ENCODE measurements at regions not wholly inside any gene's neighbourhood (a gene's known extent, or its start where the extent isn't known, plus 50 kb on each side); places are given as distances from the start of the nearest gene placed in this dataset.
"Not testable (repeated sequence)": the region's sequence is repeated elsewhere in the genome, so short reads cannot be mapped to it uniquely, and the experiment has no call there.

DNA sequence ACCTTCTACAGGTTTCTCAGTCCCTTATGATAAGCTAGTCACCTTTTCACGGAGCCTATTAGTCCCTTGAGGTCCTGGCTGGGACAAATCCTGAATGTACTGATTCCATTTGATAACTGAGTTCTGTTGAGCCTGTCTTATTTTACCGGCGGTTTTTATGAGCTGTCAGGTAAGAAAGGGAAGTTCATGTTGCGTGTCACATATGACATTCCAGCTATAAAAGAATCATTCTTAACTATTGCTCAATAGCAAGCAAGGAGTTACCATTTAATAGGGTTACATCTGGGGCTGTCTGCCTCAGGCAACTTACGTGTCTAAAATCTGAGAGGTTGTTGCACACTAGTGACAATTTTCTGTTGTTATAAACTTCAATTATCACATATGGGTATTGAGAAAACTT is 394.6 kb downstream of the TECRL start:
- no peak for DNase-seq (ENCODE audit: low read depth, low spot score)

DNA sequence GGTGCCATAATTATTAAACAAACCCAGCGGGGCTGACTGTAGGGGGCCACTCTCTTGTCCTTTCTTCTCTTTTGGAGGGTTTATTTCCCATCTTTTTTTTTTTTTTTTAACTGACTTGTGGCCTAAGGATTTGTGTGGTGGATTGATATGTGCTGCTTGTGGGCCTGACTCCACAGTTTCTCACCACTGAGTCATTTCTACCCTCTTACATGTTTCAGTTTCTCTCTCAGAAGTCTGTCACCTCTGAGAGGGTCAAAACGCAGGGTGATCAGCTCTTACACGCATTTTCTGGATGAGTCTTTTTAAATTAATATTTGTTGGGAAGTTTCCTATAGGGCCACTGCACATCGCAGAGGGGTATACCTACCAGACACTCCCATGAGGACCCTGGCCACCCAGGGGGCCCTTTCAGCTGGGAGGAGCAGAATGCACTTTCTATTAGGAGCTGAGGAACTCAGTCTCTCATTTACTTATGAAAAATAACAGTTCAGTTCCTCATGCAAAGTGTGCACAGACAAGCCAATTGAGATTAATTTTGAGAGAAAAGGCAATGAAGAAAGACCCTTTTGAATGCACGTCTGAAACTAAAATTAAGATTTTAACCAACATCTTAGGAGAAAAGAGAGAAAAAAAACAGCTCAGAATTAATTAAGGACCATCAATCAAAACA is 407.9 kb downstream of the TECRL start:
- DNase-seq (ENCODE audit: low read depth, low spot score), result no peak

DNA sequence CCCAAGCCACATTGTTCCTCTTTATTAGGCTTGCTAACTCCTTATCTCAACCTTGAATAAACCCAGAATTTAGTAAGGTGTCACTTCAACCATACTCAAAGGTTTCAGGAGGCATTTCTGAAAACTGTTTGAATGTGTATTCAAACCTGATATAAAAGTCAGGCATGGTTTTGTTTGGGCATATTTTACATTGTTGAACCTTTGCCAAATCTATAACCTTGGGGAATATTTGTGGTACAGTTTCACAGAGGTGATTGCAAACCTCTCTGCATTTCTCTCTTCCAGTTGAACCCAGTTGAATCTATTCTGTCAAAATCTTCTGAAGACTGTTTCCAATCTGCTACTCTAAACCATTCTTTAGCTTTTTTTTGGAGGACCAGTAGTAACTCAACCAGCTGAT is 409.0 kb downstream of the TECRL start:
- DNase-seq (ENCODE audit: low read depth, low spot score), result no peak

DNA sequence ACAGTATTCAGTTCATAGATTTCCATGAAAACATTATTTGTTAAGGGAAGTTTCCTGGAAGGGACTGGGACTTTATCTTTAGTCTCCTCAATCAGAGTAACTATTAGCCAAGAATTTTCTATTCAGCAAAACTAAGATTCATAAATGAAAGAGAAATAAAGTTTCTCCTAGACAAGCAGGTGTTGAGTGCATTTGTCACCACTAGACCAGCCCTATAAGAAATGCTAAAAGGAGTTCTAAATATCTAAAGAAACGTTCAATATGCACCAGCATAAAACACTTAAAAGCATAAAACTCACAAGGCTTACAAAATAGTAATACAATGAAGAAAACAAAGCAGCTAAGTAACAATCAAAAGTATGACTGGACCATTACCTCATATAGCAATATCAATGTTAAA is 423.0 kb downstream of the TECRL start:
- no peak for DNase-seq (ENCODE audit: low read depth, low spot score)

DNA sequence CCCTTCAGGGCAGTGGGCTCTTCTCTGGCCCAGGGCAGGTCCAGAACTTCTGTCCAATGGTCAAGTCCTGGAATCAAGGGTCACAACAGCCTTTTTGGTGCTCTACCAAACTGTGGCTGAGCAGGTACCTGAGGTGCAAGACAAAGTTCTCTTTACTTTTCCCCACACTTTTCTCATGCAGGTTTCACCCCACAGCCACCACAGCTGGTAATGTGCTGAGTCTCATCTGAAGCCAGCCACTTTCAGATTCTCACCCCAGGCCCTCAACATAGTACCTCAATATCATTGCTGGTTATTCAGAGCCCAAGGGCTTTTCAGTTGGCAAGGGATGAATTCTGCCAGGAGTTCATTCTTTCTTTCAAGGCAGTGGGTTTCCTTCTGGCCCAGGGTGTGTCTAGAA is 426.0 kb downstream of the TECRL start:
- no peak for DNase-seq (ENCODE audit: low read depth, low spot score)

DNA sequence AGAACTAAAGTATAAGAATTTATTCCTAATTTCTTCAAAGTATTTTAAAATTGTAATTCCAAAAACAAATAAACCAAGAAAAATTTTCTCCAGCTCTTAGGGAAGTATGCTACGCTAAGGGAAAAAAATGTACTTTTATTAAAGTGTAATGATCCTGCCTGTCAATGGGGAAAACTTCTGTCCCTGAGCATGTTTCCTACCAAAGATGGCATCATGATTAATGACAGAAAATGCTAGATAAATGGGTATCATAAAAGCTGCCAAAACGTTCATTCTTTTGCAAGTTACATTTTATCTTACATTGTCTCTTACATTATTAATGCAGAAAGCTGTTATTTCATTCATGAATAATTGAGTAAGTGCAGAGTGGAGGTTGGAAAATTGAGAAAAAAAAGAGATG is 443.4 kb downstream of the TECRL start:
- DNase-seq (ENCODE audit: low read depth, low spot score), result no peak

DNA sequence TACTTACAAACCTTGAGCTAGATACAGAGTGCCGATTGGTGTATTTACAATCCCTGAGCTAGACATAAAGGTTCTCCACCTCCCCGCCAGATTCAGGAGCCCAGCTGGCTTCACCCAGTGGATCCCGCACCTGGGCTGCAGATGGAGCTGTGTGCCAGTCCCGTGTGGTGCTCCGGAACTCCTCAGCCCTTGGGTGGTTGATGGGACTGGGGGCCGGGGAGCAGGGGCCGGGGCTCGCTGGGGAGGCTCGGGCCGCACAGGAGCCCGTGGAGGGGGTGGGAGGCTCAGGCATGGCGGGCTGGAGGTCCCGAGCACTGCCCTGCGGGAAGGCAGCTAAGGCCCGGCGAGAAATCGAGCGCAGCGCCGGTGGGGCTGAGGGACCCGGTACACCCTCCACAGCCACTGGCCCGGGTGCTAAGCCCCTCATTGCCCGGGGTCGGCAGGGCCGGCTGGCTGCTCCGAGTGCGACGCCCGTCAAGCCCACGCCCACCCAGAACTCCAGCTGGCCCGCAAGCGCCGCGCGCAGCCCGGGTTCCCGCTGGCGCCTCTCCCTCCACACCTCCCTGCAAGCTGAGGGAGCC is 466.5 kb downstream of the TECRL start:
- not testable (repeated sequence) for DNase-seq (ENCODE audit: low read depth, low spot score)

DNA sequence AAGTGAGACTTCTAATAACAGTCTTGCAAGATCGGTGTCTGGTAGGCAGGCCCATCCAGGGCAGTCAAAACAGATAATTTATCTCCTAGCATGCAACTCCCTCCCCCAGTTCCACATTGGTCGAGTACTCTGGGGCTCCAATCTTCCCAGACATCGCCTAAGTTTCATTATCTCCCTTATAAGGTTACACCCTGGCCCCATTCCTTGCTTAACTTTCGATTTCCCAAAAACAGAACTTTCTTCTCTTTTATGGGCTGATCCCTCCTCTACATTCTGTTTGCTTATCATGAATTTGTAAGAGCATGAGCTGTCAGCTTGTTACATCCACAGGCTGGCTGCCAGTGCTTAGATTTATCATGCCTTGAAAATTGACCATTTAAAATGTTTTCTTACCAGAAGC is 471.3 kb downstream of the TECRL start:
- DNase-seq (ENCODE audit: low read depth, low spot score), result no peak

DNA sequence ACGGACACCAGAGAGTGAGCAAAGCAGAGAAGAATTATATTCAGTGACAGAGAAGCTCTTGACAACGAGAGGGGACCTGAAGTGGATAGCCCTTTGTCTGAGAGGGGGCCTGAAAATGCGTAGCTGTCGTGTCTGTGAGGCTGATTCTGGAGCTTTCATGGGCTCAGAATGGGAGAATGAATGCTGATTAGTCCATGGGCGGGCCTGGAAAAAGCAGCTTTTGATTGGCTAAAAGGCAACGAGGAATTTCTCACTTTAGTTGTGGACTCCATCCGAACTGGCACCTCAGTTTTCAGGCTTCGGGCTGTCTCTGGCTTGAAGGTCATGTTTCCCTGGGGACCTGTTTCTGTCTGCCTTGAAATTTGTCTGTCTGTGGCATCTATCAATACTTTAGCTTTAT is 487.1 kb downstream of the TECRL start:
- DNase-seq (ENCODE audit: low read depth, low spot score), result no peak

DNA sequence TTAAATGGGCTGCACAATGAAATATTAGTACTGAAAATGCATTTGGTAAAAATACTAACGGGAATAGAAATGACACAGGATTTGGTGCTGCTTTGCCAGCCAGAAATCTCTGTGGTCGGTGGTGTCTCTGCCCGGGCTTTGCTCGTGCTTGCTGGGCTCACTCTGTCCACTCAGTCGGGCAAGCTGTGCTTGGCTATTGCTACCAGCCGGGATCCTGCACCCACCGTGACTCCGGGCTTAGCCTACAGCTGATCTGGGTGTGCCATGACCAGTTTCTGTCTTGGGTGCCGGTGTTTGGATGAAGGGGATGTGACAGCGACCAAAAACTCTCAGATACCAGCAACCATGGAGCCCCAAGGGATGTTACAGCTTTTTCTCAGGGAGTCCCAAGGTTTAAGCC is 487.7 kb downstream of the TECRL start:
- DNase-seq (ENCODE audit: low read depth, low spot score), result no peak

DNA sequence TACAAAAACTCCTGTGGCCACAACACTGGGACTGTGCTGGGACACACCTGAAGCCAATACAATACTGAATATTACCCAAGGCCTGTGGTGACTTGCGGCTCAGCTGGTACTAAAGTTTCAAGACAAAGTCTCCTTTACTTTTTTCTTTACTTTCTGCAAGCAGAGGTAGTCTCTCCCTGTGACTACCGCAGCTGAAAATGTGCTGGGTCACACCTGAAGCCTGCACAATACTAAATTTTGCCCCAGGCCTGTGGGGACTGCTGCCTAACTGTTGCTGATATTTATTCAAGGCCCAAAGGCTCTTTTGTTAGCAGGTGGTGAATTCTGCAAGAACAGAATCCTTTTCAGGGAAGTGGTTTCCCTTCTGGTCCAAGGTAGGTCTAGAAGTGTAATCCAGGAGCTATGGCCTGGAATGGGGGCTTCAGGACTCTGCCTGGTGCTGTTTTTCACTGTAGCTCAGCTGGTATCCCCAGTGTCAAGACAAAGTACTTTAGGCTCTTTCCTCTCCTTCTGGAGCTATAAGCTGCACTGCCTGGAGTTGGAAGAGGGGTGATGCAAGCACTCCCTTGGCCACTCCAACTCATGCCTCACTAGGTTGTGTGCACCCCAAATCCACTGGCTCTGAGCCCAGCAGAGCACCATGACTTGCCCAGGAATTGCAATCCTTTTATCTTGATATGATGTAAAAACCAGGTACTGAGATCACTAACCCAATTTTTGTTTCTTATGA is 489.4 kb downstream of the TECRL start:
- DNase-seq (ENCODE audit: low read depth, low spot score), result no peak

DNA sequence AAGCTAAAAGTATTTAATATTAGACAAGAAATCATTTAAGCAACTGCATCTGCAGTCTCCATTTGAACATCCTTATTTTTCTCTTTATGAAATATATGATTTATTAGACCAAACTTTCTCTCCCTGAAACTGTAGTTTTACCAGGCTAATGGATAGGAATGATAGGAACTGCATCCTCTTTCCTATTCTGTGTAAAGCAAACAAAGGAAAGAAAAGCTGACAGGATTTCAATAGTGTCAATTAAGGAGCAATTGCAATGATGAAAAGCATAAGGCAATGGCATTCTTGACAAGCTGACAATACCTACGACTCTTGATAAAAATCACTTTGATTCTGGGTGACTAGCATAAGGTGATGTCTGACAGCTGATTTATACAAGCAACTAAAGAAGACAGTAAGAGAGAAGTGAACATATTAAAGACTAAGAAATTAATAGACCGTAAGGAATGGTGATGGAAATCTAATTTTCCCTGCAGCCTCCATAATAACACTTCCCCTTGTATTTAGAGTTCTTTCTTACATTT is 502.5 kb downstream of the TECRL start:
- DNase-seq (ENCODE audit: low read depth, low spot score), result no peak

DNA sequence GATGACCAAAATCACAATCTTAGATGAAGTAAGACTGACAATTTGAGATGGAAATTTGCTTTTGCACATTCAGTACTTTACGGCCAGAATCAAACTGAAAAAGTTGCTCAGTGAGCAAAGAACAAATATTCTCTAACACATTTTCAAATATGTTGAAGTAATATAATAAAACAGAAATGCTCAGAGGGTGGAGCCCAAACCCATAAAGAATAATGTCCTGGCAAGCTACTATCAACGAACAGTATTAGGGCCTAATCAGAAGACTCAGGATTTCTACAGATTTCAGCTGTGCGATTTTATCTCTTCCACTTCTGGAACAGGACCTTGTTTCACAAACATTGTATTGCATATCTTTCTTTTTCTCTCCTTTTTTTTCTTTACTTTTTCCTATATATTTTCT is 505.0 kb downstream of the TECRL start:
- no peak for DNase-seq (ENCODE audit: low read depth, low spot score)

DNA sequence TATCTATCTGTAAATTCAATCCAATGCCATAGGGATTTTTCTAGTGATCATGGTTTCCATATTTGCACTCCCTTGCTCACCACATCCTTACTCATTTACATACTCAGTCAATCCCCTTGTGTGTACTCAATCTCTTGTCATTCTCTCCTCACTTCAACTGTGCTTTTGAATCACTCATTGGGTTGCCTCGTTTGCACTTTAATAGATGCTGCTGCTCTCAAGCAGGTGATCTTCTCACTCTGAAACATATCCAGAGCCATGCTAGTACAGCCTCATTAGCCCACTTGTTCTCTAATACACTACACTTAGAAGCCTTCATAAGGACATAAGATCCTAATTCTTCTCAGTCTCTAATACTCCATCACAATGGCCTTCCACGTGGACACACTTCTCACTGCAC is 507.9 kb downstream of the TECRL start:
- DNase-seq (ENCODE audit: low read depth, low spot score), result no peak

DNA sequence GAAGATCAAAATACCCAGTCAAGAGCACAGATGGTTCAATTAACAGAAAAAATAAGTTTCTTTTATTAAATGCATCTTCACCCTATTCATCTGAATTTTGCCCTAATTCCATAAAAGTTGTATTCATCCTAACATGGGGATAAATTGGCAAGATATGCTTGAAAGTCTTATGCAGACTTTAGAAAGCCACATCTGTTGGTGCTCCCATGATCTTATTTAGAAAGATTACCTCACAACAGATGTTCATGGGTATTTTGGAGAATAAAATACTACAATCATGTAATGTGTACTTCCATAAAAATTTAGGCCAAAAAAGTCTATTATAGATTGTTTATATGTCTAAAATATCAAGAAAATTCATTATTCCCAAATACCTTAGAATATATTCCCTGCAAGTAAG is 510.3 kb downstream of the TECRL start:
- DNase-seq (ENCODE audit: low read depth, low spot score), result no peak

DNA sequence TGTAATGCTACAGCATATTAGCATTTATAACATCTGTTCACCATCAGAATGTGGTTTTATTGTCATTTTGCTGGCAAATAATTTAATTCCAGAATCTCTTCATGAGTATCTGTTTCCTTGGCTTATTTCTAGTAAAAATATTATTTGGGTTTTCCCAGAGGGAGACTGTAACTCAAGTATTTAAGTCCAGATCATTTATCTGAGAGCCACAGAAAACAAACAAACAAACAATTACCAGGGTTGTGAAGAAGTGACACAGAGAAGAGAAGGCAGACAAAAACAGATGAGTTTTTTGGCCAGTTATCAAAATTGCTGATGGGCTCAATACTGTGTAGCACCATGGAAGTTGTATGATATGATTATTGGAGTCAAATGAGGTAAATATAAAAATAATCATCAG is 515.1 kb downstream of the TECRL start:
- no peak for DNase-seq (ENCODE audit: low read depth, low spot score)

DNA sequence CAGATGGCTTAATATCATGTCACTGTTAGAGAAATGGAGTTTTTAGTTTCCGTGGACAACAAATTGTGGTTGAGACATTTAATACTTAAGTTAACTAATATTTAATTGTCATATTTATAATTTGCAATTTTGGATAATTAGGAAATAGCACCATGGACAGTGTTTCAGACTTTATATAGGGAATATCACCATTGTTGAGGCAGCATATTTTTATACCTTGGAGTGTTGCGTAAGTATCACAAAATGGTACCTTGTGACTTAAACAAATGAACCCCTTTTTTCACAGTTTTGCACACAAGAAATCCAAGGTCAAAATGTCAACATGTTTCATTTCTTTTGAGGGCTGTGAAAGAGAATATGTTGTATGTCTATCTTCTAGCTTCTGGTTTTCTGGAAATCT is 539.9 kb downstream of the TECRL start:
- no peak for DNase-seq (ENCODE audit: low read depth, low spot score)

DNA sequence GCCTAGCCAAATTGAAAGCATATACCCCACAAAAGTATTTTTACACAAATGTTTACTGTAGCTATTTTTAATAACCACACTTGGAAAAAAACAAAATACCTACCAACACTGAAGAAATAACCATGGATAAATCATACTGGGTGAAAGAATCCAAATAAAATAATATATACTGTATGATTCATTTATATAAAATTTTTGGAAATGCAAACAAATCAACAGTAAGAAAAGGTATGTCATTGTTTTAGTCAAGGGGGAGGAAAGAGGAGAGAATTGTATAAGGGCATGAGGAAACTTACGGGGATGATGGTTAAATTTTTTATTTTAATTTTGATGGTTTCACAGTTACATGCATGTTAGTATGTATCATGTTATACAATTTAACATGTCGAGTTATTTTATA is 557.8 kb downstream of the TECRL start:
- no peak for DNase-seq (ENCODE audit: low read depth, low spot score)

DNA sequence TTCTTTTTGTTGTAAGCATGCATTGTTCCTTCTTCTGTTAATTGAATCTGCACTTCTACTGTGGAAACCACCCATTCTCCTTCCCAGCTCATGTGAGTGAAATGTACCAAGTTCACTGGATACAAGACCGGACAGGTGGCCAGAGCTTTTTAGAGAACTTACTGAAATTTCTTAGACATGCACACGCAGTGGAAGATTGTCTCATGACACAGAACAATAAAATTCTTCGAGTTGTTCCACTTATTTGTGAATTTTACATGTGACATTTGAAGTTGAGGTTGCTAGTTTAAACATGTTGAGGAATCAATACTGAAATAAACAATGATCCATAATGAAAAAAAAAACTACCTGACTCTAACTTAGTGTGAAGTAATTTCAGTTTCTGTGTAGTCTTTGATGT is 568.0 kb downstream of the TECRL start:
- DNase-seq (ENCODE audit: low read depth, low spot score), result no peak

DNA sequence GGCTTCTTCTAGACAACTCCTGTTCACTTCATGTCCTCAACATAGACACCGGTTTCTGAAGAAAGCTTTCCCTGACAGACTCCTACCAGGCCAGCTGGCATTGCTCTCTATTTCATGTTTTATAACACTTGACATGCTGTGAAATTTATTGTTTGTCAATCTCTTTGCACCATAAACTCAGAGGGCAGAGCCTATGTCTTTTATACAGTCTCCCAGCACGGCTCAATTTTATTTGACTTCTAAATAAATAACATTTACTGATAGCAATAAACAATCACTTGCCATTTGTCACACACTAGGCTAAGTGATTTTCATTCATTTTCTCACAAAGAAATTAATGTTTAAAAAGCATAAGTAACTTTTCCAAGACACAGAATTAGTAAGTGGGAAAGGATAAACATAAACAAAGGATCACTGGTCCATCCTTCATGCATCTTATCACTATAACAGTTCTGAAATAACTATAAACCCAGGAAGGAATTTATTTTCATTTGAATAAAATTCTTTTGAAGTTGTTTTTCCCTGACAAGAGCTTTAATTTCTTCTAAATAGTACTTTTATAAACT is 577.6 kb downstream of the TECRL start:
- no peak for DNase-seq (ENCODE audit: low read depth, low spot score)

DNA sequence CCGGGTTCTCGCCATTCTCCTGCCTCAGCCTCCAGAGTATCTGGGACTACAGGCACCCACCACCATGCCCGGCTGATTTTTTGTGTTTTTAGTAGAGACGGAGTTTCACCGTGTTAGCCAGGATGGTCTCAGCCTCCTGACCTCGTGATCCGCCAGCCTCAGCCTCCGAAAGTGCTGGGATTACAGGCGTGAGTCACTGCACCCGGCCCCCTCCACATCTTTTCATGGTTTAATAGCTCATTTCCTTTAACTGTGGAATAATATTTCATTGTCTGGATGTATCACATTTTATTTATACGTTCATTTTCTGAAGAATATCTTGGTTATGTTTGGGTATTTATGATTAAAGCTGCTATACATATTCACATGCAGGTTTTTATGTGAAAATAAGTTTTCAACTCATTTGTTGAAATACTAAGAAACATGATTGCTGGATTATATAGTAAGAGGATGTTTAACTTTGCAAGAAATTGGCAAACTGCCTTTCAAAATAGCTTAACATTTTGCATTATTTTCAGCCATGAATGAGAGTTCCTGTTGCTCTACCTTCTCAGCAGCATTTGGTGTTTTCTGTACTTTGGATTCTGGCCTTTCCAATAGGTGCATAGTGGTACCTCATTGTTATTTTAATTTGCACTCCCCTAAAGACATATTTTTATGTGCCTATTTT is 591.9 kb downstream of the TECRL start:
- DNase-seq (ENCODE audit: low read depth, low spot score), result no peak

Data from smooth muscle cell of the brain vasculature (primary cell).